ENCODE measurements at regions not wholly inside any gene's neighbourhood (a gene's known extent, or its start where the extent isn't known, plus 50 kb on each side); places are given as distances from the start of the nearest gene placed in this dataset.

DNA sequence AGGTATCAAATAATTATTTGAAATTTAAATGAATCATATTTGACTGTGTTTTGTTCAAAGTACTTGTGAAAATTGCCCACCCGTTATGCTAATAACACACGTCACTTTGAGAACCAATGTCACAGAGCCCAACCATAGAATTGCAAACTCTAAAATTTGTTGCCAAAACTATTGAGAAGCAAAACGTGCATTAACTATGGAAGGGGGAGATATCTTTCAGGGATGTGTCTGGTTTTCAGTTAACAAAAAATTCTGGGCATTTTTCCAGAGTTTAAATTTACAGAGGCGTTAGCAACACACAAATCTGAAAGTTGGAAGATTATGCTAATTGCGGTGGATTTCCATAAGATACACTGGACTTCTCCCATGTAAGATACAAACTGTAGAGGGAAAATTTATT, 371.8 kb upstream of the E2F7 start:
- DNase-seq (ENCODE audit: low spot score in 2 of 2) = no peak
- FAIRE-seq = no peak

GRCh38 chr12:77435446-77436091, 370.2 kb upstream of the E2F7 start:
- no peak for FAIRE-seq
- DNase-seq (ENCODE audit: low spot score in 2 of 2) = no peak

DNA sequence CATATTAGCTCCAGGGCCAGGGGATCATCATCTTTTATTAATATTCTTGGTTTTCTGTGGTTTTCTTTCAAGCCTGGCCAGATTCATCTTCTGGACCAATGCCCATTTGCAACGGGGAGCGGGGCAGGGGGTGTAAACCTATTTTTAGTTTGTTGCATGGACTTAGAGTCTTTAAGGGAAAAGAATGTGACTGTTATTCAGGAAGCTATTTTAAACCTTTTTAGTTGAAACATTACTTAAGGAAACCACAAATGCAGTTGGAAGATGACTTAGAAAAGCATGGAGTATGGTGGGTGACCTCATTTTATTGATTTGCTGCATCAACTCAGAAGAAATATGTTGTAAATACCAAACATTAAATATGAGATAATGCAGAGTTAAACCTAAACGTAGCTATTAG, 368.4 kb upstream of the E2F7 start:
- DNase-seq (ENCODE audit: low spot score in 2 of 2) (no peak), FAIRE-seq (no peak)

DNA sequence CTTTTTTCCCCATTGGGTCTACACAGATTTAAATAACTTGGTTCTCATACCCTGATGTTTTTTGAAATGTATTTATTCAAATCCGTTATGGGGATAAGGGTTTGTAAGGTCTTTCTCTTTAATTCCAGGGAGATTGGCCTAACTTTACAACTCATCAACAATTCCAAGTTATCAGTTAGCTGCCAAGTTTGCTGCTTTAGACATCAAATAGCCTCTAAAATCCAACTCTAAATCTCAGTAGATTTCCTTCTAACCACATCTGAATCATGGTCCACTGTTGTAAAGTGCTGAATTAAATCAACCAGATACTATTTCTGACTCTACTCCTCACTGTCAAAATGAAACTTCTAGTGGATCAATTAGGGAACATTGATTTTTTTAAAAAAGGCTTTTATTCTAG, 364.1 kb upstream of the E2F7 start:
- DNase-seq (ENCODE audit: low spot score in 2 of 2) (no peak), FAIRE-seq (no peak)

- DNase-seq (ENCODE audit: low spot score in 2 of 2) = no peak
- FAIRE-seq = no peak
These were observed 355.8 kb upstream of the E2F7 start for GRCh38 chr12:77421152-77421551.

GRCh38 chr12:77409551-77409950, 344.2 kb upstream of the E2F7 start:
- FAIRE-seq = no peak

GRCh38 chr12:77407931-77408330, 342.6 kb upstream of the E2F7 start:
- no peak for DNase-seq (ENCODE audit: low spot score in 2 of 2)
- no peak for FAIRE-seq

More at GRCh38 chr12:77409551-77409950, 344.2 kb upstream of the E2F7 start:
- no peak for DNase-seq (ENCODE audit: low spot score in 2 of 2)

- no peak for DNase-seq (ENCODE audit: low spot score in 2 of 2)
- FAIRE-seq = no peak
These were observed 341.0 kb upstream of the E2F7 start for GRCh38 chr12:77406219-77406905.

DNA sequence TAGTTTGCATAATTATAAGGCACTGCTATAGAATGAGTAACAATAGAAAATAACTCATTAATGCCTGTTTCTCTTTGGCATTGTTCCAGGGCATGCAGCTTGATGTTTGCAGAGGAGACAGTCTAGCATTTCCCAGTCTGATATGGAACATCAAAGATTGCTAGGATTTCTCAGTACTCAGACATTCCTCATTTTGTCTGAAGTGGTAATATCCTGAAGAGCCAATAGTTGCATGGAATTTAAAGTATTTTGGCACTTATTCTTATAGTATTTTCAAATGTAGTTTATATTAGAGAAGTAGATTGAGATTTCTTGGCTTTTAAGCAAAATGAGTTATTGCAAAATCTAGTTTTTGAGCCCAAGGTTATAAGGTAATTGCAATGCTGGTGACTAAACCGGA, 337.3 kb upstream of the E2F7 start:
- DNase-seq (ENCODE audit: low spot score in 2 of 2) (no peak), FAIRE-seq (no peak)

DNA sequence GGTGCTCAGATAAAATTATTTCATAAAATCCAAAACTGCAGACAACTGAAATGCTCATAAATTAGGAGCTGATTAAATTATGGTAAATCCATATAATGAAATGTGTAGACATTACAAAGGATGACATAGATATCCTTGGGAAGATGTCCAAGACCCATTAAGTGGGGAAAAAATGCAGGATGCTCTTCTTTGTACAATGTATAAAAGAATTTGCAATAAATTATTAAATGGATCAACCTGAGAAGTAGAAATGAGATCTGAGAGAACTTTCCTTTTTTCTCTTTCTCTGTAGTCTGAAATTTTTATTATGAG, 336.4 kb upstream of the E2F7 start:
- FAIRE-seq = no peak

DNA sequence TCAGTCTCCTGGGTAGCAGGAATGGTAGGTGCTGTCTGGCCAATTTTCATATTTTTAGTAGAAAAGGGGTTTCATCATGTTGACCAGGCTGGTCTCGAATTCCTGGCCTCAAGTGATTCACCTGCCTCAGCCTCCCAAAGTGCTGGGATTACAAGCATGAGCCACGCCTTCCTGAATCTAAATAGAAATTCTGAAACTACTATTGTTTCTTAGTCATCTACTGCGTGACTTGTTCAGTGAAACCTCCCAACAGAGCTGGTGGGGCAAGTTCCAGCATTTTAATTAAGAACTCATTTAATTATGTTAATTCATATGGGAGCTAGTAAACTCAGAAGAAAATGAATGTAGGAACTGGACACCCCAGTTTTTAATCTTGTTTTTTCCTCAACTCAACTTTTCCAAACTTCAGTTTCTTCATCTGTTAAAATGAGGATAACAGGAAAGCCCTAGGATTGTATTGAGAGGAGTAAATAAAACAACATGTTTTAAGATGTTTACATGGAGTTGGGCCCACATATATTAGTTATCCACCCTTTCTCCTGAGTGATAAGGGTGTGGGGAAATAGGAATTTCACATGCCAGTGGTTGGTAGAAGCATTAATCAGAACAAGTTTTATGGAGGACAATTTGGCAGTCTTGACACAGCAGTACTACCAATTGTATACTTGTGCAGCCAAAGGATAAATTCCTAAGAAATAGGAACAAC, 335.8 kb upstream of the E2F7 start:
- DNase-seq (ENCODE audit: low spot score in 2 of 2) = no peak
- FAIRE-seq = no peak

More for the DNA sequence above, 336.4 kb upstream of the E2F7 start:
- DNase-seq (ENCODE audit: low spot score in 2 of 2) = no peak

DNA sequence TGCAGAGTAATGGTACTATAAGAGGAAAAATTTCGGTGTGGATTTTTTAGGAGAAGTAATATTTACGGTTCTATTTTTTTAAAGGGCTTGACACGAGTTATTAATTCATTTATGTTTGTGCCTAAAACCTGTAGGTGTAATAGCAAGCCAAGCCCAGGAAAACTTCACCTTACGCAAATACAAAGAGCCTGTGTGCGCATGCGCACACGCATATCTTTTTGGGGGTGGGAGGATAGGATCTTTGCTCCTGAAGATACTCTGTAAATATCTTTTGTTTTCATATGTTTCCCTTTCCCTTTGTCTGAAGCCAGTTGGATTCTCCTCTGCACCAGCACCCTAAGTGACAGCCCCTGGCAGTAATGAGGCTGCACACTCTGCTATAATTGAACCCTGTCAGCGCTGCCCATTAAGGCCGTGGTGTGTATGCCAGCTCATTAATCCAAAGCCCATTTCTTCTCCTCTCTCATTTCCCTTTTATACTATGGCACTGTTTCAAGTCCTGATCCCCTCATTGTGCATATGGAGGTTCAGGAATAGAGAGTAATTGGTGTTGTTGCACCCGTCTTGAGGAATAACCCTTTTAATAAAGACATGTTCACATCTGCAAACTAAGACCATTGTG, 327.2 kb upstream of the E2F7 start:
- no peak for DNase-seq (ENCODE audit: low spot score in 2 of 2)
- no peak for FAIRE-seq

GRCh38 chr12:77388445-77389265, 323.3 kb upstream of the E2F7 start:
- FAIRE-seq (no peak), DNase-seq (ENCODE audit: low spot score in 2 of 2) (no peak)

GRCh38 chr12:77387671-77388070, 322.3 kb upstream of the E2F7 start:
- FAIRE-seq (no peak), DNase-seq (ENCODE audit: low spot score in 2 of 2) (no peak)

- DNase-seq (ENCODE audit: low spot score in 2 of 2) = no peak
- no peak for FAIRE-seq
These were observed 321.8 kb upstream of the E2F7 start for GRCh38 chr12:77387214-77387613.

DNA sequence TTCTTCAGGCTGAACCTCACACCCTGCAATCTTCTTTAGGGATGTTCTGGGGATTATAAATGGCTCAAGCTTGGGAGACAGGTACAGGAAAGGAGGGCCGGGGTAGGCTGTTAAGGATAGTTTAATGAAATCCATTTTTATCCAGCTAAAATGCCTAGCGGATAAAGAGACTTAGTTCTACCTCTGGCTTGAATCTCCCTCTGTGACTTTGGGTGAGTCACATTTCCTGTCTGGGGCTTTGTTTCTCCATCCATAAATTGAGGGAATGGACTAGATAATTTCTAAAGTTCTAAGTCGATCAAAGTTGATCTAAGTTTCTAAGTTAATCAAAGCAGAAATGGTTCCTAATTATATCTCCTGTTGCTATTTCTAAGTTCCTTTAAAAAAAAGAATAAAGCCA, 319.6 kb upstream of the E2F7 start:
- no peak for FAIRE-seq
- no peak for DNase-seq (ENCODE audit: low spot score in 2 of 2)

- FAIRE-seq (no peak), DNase-seq (ENCODE audit: low spot score in 2 of 2) (no peak)
These were observed 316.9 kb upstream of the E2F7 start for GRCh38 chr12:77382096-77382742.

DNA sequence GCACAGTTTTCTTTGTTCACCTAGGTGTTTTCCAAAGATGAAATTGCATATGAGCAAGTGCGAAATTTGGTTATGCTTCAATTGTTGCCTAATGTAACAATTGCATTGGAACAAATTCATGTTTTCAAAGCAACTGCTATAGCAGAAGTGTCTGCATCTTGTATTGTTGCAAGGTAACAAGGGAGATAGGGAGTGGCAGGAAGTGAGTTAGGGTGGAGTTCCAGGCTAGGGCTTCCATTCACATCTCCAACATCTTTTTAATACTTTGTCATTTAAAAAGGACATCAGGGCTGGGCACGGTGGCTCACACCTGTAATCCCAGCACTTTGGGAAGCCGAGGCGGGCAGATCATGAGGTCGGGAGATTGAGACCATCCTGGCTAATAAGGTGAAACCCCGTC, 312.3 kb upstream of the E2F7 start:
- no peak for DNase-seq (ENCODE audit: low spot score in 2 of 2)
- FAIRE-seq = no peak

DNA sequence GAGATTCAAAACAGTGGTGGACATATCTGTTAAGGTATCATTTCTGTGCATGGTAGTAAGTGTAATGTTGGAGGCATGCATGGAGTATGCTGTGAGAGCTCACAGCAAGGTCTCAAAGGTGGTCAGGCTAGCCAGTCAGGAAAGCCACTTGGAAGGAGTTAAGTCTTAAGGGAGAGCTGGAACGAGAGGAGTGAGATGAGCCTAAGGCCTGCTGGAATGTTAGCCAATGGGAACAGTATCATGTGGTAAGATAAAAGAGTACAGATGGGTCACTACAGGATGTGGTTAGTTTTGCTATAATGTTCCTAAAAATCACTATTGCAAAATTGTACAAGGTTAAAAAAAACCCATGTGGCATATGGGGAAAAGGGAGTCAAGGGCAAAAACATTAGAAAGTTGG, 311.7 kb upstream of the E2F7 start:
- DNase-seq (ENCODE audit: low spot score in 2 of 2) = no peak
- FAIRE-seq = no peak

DNA sequence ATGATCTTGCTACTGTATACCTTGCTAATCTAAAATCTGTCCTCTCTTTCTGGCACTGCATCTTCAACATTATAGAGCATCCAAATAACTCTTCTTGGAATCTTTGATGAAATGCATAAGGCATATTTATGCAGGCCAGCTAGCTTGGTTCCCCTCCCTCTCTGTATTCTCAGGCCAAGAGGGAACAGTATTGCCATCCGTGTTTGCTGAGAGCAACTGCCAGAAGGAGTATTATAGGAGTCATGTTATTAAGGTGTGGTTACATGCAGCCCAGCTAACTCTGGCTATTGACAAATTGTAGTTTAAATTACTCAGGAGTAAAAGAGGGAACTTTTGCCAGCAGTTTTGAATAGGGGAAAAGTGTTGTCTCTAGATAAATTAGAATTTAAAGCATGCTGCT, 309.3 kb upstream of the E2F7 start:
- DNase-seq (ENCODE audit: low spot score in 2 of 2) (no peak), FAIRE-seq (no peak)

Data from frontal cortex (tissue), 3 donors.